ENCODE measurements at regions not wholly inside any gene's neighbourhood (a gene's known extent, or its start where the extent isn't known, plus 50 kb on each side); places are given as distances from the start of the nearest gene placed in this dataset.

GRCh38 chr5:3075309-3075708, 323.8 kb upstream of the IRX2 start:
- TF ChIP-seq CTCF (IDR thresholded peaks at IDR 0.05 in 4 of 5, conservative IDR thresholded peaks at IDR 0.05 in 1 of 5) (no peak), POLR2A (IDR thresholded peaks at IDR 0.05) (no peak)
